HG03135 (cell line): ENCODE measurements at regions not wholly inside any gene's neighbourhood (a gene's known extent, or its start where the extent isn't known, plus 50 kb on each side); places are given as distances from the start of the nearest gene placed in this dataset.
A peak's percentile ranks its signal among the peaks of the same experiment; 100 is the strongest.

ENCODE experiments used
- ATAC-seq: cut with Tn5 transposase; IDR thresholded peaks from one replicate; pipeline ENCODE4 v1.9.1; 2021; ENCODE audit warnings: mild to moderate bottlenecking, moderate library complexity; ENCODE audit not compliant: unreplicated experiment

DNA sequence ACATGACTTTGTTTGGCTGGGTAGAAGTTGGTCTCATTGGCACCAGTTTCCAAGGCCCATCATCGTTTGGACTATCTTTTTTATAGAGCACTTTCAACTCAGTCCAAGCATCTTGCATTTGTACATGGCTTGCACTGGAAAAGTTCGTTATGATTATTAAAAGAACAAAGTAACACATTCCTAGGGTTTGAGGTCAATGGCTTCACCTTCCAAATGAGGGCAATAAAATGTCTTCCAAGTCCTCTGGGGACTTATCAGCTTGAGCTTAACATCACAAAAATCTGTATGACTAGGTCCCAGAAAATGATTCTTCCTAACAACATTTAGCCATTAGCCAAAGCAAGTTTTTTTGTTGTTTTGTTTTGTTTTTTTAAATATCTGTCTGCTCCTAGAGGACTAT, 610.8 kb downstream of the LMO4 start:
- no peak for ATAC-seq

DNA sequence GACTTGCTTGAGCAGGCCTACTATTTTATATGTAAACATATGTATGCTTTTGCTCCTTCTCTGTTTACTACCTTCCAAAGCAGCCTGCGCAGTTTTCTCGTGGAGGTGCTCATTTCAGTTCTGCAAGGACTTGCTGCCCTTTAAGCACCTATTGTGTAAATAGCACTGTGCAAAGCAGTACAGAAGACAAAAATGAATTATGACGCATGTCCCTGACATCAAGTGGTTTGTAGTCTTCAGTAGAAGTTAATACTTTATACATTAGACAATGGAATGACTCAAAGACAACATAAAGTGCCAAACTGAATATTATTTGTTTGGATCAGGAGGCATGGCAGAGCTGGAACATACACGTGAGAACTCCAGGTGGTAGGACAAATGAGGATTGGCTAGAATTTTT, 611.7 kb downstream of the LMO4 start:
- no peak for ATAC-seq

DNA sequence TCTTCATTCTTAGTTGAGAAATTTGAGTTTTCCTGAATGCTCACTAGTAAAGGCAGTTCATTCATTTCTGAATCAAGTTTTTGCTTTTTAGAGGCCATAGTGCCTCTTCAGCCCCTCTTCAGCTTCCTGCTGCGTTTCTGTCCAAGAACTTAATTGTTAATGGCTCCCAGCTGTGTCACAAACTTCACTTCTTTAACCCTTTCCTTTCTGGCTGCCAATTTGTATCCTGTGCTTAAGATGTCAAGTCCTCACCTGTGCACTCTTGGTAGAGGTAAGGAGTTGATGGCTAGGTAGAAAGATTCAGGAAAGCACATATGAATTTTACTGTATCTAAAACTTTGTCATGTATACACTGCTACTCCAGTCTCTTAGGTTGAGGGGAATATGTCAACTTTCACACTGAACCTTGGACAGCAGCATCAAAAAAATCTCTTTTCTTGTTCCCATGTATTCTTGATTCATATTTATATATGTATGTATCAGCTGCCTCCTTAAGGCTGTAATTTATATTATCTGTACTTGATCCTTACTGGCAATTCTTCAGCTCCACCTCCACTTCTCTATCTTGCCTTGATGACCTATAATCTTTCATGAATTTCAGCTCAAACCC, 612.8 kb downstream of the LMO4 start:
- no peak for ATAC-seq

DNA sequence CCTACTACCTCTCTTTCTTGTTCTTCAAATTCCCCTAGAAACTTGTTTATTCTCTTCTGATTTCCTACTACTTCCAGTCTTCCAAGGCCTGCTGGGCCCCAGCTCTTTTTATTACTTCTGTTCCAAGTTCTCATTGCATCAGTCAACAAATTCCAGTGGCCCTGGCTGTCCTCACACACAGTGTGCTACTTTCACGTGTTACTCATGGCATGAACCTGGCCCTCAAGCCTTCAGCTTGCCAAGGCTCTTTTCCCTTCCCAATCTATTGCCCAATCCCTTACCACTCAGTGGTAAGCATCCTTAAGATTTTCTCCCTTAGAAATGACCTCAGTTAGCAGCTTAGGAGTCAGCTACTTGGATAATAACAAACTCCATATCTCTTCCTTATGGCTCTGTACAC, 613.5 kb downstream of the LMO4 start:
- ATAC-seq, result no peak

DNA sequence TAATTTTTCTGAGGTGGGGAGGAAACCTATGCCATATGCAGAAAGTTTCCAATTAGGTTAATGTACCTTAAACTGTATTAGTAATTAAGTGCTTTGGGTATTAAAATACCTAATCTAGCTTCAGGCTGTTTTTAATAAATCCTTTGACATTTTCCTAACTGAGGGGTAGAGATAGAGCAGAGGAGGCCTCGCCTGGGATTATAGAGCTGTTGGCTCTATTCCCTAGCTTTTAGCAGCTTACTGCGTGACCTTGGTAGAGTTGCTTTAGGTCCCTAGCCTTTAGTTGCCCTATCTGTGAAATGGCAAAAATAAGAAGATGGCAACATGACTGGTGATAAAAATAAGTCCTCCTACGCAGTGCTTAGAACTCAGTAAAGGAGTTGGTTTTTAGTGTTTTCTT, 621.0 kb downstream of the LMO4 start:
- no peak for ATAC-seq

DNA sequence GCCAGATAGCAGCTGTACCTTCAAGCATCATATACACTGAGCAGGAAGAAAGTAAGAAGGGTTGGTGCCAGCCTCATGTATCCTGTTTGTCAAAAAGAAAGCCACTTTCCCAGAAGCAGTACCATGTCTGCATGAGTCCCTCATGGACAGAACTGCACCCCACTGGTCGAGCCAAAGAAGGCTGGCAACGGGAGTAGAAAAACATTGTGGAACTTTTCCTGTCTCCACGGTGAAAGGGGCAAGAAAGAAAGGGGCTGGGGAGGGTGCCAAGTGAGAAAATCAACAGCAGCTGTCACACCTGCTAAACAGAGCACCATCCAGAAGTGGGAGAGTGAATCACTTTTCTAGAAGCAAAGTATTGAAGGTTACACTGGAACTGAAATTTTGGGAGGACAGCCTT, 621.7 kb downstream of the LMO4 start:
- ATAC-seq, result no peak

DNA sequence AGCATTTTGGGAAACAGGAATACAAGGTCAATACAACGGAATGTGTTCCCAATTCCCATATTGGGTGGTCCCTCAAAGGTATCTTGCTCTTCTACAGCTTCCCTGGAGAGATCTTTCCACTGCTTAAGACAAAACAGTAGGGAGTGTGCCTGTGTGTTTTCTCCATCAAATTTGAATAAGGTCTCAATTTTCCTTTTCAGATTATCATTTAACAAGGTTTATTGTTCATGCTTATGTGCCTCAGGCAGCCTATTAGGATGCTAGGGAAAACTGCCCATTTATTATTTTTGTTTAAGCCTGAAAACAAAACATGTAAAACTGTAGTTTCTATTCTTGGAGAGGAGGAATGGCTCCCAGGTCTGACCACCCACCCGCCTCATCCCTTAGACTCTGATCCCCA, 622.7 kb downstream of the LMO4 start:
- ATAC-seq, result no peak

DNA sequence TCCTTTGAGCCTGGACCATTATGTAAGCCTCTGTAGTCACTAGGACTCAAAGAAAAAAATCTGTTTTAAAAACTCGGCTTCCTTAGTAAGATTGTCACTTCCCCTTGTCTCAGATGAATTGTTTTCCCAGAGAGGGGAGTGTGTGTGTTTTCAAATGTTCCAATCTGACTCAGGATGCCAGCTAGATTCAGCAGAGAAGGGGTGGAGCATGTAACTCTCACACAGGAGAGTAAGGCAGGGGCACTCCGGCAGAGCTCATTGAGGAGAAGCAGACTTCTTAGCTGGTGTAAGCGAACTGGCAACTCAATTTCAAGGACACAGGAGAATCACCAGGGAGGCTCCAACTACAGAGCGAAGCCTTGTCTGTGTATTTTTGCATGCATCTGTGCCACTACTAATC, 623.2 kb downstream of the LMO4 start:
- no peak for ATAC-seq

DNA sequence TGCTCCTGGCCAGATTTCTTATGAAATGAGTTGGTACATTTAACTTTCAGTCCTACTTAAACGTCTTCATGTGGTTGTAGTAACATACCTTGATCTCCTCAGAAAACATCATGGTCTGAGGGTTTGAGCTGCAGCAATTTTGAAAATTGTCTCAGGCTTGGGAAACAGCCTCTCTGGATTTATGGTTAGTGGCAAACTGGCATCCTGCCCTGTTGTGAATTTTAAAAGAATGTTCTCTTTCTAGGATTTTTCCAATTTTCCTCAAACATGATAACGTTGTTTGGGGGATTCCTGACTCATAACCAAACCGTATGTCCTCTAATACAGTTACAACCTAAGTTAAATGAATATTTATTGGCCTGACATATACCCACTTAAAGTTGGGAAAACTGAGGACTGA, 624.4 kb downstream of the LMO4 start:
- no peak for ATAC-seq

DNA sequence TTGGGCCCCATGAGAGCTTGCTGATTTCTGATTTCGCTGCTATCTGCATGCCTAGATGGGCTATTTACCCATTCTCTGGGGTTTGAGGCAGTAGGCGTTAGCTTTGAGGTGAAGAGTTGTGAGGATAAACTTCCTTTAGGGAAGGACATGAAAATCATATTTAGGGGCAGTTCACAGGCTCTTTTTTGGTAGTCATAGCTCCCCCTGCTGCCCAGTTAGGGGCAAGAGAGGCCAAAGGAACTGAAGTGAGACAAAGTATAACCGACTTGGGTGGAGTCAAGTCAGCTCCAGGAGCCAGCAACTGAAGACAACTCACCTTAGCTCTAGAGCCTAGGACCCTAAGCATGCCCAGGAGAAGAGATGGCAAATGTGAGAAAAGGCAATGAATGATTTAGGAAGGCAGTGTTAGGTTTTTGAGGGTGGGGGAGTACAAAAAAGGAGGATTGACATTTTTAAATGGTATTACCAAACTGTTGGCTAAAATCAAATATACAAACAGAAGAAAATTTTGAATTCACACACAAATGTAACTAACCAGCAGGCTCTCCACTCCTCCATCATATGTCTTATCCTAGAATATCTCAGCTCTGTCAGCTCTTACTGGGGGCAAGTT, 625.2 kb downstream of the LMO4 start:
- peak; percentile 80 for ATAC-seq

DNA sequence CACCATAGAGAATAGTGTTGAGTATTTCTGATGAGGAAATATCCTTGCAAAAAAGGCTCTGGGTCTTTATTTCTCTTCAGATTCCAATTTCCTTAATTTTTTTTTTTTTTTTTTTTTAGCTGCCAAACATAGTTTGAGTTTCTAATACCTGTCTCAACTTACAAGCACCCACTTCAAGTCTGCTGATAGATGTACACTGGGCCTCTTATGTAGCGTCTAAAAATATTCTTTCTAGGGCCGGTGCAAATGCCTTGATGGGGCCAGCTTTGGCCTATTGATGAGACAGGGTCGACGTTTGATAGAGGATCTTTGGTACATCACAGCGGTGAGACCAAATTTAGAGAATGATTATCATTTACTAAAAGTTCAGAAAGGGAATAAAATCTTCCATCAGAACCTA, 626.4 kb downstream of the LMO4 start:
- no peak for ATAC-seq

DNA sequence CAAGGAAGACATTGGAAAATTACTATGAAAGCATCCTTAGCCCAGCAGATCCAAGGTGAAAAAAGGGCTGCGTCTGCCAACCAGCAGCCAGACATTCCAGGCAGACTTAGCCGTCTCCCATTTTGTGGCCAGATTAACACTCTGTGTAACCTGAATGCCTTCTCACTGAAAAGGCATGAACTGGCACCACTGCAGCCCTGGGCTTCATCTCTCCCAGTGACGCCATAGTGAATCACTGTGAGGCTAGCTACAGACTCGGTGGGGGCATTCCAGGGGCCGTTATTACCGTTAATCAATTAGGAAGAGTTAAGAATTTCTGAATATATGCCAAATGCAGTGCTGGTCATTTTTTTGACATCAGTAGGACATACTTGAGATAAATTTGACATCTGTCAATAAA, 627.4 kb downstream of the LMO4 start:
- ATAC-seq, result no peak

DNA sequence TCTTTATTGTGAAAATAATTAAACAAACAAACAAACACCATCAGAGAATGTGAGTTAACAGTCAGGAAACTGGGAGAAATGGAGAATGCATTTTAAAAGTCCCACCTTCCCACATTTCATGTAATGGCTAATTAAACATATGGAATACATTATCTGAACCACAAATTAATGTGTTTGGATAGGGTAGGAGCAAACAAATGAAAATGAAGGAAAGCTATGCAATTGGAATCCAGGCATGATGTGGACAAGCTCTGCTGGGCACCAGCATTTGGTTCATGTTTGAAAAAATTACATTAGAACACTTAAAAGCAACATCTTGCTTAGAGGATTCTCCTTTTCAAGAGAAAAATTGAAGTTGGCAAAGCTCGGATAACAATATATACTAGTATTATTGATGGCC, 628.1 kb downstream of the LMO4 start:
- no peak for ATAC-seq

DNA sequence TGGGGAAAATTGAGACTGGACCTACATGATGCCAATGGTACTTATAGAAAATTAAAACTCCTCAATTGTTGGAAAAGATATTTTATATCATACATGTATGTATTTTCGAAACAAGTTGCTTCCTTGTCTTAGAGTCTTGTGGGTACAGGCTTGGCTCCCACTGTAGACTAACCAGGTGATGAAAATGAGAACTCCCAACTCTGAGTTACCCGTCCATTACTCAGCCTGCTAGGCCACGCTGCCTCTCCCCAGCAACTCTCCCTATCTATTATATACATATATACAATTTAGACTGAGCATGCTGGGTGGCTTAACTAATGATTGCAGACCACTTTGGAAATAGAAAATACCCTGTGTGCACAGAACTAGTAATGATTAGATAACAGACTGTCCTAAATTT, 628.7 kb downstream of the LMO4 start:
- ATAC-seq, result no peak

DNA sequence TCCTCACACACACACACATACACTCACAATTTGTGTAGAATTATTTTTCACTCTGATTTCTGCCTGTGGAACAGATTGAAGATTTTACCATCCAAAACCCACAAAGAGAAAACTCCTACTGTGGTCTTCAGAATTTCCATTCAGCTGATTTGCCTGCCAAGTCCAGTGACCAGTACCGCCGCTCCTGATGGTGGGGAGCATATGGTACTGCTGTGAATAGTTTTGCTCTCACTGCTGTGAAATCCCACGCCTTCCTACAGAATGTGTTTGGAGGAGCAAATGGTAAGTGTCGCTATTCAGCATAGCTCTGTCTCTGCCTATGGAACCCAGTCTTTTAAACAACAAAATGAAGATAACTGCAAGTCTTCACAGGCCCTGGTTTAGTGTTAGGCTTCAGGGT, 629.5 kb downstream of the LMO4 start:
- ATAC-seq, result no peak

DNA sequence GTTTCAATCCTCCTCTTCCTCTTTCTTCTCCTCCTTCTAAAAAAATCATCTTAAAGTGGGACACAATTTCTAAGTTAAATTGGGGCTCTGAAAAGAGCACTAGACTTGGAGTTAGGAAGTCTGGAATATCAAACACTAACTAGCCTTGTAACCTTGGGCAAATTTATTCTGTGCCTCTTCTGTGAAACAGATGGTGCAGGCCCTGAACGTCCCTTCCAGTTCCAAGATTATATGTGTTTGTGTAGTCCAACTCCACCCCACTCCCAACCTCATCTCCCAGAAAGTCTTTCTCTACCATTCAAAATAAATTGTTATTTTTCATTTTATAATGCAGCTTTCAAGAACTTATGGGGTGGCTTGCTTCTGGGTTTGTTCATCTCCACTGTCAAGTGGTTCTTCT, 630.0 kb downstream of the LMO4 start:
- no peak for ATAC-seq

DNA sequence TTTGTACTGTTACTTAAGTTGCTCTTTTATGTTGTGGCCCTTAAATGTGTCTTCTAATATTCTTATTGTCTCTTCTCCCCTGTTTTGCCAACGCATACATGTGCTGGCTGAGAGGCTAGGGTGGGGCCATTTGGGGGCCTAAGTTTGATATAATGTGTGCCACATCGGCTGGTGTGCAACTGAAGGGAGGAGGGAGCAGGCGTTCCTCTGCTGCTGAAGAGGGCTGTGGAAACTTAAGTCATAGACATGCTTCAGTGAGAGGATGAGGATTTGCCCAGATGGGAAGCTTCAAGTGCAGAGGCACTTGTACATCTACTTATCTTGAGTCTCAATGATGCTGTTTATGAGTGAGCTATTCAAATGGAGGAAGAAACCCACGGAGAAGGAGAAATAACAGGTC, 630.6 kb downstream of the LMO4 start:
- no peak for ATAC-seq

DNA sequence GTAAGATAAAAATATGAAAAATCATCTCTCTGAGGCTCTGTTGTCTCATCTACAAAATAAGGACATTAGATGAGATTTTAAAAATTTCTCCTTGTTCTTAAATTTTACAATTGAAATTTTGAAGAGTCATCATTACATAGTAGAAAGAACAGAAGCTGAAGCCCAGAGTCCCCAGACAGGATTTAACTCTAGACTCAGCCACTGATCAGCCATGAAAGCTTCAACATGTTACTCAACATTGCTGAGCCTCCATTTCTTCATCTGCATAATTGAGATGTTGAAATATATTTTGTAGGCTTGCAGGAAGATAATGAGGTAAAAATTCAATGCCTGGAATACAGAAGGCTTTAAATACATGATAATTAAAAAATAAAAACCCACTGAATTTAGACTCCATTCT, 633.3 kb downstream of the LMO4 start:
- no peak for ATAC-seq

DNA sequence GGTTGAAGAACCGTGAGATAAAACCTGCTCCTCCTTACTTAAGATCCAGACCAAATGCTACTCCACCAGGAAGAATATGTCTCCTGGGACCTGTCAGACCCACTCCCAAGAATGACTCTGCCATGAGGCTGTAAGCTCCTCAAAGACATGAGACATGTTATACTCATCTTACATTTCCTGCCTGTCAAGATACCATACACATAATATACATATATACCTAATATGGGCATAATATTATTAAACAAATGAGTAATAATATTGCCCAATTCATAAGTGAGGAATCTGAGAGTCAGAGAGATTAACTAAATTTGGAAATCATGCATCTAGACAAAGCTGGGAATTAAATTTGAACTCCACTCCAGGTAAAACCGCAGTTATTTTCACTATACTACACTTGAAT, 634.9 kb downstream of the LMO4 start:
- ATAC-seq, result no peak

DNA sequence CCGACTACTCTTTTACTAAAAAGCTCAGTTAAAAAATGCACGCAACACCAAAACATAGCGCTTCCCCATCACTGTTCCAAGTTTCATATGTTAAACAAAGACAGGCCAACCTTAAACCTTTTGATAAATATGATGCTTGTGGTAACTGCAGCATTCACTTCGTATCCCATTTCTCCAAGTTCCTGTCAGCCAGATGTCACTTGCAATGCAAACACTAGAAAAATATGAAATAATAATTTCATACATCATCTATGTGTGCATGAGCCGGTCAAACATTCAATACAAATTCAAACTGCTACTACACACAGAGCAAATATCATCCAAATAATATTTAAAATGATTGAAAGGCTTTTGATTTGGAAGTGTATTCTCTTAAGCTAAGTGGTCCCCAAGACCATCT, 636.5 kb downstream of the LMO4 start:
- no peak for ATAC-seq

DNA sequence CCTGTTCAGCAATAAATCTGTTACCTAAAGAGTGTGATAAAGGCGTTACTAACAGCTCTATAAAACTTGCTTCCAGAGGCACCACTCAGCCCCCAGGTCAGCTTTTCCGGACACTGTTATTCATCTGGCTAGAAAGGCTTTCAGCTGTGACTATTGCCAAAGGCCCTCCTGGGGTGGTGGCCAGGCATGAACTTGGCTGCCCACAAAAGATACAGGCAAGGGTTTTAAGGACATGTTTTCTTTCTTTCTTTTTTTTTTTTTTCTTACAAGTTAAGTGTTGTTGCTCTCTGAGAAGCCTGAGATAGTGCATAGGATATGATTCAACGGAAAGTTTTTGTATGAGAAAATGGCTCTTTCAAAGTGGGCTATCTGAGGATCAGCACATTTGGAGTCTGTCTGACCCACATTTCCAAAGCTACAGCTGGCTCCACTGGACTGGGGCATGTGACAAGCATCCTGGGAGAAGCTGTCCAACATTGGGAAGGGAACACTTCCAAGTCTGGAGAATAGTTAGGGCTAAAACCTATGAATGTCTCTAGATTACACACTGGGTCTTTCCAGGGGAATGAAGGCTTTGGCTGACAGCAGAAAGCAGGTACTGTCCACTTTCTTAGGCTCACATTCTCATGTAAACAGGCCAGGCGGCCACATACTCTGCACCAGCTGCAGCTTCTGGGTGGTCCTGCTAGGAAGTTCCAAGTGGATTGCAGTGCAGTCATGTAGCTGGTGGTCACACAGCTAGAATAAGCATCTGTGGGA, 639.7 kb downstream of the LMO4 start:
- no peak for ATAC-seq

DNA sequence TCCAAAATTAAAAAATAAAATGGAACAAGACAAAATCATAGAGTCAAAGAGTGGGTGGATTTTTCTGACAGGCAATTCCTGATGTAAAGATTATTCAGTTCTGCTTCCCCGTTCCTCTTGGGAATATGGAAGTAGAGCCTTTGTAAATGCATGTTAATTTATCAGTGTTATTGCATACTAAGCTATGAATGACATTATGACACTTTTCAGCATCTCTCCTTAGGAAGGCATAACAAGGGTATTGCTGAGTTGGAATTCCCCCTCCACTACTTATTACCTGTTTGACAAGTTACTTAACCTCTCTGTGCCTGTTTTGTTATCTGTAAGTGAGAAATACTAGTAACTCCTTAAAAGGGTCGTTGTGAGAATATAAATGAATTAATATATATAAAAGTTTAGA, 640.4 kb downstream of the LMO4 start:
- ATAC-seq, result no peak

DNA sequence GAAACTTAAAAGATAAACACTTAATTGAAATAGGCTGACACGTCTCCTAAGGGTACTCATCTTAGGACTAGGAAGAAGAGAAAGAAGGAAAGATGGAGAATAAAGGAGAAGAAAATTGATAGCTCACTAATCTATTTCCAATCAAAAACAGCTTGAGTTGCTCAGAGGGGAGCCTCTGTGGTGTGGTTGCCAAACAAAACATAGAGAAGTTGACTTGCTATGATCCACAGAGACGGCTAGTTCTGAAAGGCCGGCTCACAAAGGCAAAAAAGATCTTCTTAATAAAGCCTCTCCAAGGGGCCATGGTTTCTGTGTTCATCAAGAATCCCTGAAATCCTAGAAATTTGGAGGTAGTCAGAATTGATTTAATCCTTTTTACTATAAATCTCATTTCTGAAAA, 644.1 kb downstream of the LMO4 start:
- no peak for ATAC-seq
